RWPE1 (cell line): ENCODE measurements at regions not wholly inside any gene's neighbourhood (a gene's known extent, or its start where the extent isn't known, plus 50 kb on each side); places are given as distances from the start of the nearest gene placed in this dataset.
"Not testable (repeated sequence)": the region's sequence is repeated elsewhere in the genome, so short reads cannot be mapped to it uniquely, and the experiment has no call there.

Experiments
- CTCF ChIA-PET: fragments of 350-600 bp; sonication (Branson Sonifier 250); formaldehyde crosslinking; extraction: SDS; loops from one replicate; lab custom pipeline; 2021; lab: Yijun Ruan, JAX
- POLR2A ChIA-PET: fragments of 400-600 bp; formaldehyde crosslinking; extraction: SDS; loops from one replicate; lab custom pipeline; 2020; ENCODE audit warnings: antibody characterized with exemption; ENCODE audit not compliant: low non-redundant PET; lab: Yijun Ruan, JAX
- DNase-seq: peaks from one replicate; pipeline ENCODE4 v3.0.0; 2012; ENCODE audit warnings: low spot score
- H3K27ac ChIP-seq: fragments of 450-650 bp; 2 replicates; pipeline ENCODE4 v1.5.1; 2017
- TF ChIP-seq, protein P1 (sequence below): fragments of 450-650 bp; conservative IDR thresholded peaks from 2 replicates; pipeline ENCODE4 v1.5.1; 2017; ENCODE audit warnings: low read depth, mild to moderate bottlenecking

DNA sequence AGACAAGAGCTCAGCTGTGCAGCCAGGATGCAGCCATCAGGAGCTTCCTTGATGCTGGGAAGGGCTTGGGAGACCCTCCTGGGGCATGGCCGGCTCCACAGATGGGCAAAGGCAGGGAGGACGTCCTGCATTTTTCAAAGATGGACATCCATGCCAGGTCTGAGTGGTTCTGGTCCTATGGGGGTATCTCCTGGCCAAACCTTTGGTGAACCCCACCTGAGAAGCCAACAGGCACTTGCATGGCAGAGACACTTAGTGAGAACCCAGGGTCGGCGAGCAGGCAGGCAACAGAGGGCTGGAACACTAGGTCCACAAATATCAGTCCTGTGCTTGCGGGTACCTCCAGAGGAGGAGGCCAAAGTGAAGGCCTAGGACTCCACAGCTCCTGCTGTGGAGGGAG is 70.0 kb downstream of the KCTD15 start:
- DNase-seq, result no peak
- ChIA-PET POLR2A (no interaction called here), CTCF (interaction anchor here (0.6 kb wide), 1 partner anchor 240 kb away, joined by 3 read pairs; no protein-coding TSS in a partner anchor)
- TF ChIP-seq, protein P1, sequence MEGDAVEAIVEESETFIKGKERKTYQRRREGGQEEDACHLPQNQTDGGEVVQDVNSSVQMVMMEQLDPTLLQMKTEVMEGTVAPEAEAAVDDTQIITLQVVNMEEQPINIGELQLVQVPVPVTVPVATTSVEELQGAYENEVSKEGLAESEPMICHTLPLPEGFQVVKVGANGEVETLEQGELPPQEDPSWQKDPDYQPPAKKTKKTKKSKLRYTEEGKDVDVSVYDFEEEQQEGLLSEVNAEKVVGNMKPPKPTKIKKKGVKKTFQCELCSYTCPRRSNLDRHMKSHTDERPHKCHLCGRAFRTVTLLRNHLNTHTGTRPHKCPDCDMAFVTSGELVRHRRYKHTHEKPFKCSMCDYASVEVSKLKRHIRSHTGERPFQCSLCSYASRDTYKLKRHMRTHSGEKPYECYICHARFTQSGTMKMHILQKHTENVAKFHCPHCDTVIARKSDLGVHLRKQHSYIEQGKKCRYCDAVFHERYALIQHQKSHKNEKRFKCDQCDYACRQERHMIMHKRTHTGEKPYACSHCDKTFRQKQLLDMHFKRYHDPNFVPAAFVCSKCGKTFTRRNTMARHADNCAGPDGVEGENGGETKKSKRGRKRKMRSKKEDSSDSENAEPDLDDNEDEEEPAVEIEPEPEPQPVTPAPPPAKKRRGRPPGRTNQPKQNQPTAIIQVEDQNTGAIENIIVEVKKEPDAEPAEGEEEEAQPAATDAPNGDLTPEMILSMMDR, result no peak
- H3K27ac ChIP-seq, result no peak overlapping the region

DNA sequence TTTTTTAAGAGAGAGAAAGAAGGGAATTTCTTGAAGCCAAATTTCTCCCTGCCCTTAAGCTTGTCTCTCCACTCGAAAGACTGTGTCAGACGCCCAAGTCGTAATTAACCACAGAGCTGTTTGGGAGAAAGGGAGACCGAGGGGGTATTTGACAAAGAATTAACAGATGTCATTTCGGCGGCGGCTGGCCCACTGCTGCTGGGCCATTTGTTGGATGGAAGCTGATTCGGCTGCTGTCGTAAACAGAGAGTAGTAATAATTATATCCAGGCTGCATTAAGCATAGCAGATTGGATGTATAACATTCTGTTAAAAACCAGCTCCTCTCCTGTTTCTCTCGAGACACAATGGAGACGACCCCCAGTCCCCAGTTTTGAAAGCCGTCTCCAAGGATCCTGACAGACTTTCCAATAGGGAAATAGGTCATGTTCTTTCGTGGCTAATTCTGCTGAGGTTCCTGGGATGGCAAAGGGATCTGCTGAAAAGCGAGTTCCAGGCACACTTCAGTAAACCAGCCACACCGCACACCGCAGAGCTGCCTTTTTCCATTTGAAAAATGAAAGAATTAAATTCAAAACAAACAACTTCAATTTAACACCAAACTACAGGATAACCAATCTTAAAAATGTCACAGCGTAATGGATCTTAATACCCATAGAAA is 71.5 kb downstream of the KCTD15 start:
- ChIA-PET CTCF (no interaction called here), POLR2A (no interaction called here)
- TF ChIP-seq, protein P1, result no peak
- no peak overlapping the region for H3K27ac ChIP-seq
- DNase-seq, result no peak

DNA sequence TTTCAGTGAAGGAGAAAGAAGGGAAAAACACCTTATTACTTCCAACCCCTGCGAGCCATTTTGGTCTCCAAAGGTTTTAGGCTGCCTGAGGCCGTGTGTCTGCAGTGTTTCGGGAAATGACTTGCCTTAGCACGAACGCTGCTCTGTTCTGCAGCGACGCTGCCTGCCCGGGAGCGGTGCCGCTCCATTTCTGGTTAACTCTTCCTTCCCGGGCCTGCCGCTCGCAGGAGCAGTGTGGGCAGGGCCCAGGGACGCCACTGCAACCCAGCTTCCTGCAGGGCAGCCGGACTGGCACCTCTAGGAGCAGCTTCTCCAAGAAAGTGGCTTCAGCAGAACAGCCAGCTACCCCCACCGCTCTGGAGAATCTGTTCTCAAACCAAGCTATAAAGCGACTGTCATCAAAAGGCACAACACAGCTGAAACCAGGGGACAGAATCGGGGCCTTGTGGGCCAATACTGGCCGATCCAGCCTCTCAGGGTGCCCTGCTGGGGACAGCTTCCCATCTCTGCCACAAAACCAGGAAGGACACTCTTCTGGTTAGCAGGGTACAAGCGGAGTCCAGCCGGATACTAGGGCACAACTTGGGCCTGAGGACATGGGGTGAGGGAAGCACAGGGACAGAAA is 72.2 kb downstream of the KCTD15 start:
- POLR2A ChIA-PET, result no interaction called here
- H3K27ac ChIP-seq, result no peak overlapping the region
- CTCF ChIA-PET, result interaction anchor here (0.9 kb wide), 1 partner anchor 27 kb away, joined by 3 read pairs; no protein-coding TSS in a partner anchor
- TF ChIP-seq, protein P1, result no peak; the same call in 1 of the 2 replicates
- DNase-seq, result peak; percentile 20

DNA sequence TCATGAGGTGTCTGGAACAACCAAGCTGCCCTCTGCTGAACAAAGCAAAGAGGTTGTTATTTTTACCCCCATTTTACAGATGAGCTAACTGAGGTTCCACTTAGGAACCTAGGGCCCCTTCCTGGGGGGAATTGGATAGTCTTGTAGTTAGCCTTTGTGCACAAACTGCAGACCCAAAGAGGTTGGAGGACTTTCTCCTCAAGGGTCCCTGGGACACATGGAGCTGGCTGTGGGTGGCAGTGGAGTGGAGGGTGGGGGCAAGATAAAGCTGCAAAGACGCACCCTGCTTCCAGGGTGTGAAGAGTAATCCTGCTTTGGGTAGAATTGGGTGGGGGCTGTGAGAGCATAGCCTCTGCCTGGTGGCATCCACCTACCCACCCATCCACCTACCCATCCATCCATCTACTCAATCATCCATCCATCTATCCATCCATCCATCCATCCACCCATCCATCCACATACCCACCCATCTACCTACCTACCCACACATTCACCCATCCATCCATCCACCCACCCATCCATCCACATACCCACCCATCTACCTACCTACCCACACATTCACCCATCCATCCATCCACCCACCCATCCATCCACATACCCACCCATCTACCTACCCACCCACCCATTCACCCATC is 73.7 kb downstream of the KCTD15 start:
- DNase-seq, POLR2A ChIA-PET, H3K27ac ChIP-seq: not testable (repeated sequence)
- CTCF ChIA-PET, result interaction anchor here (1.2 kb wide), 1 partner anchor 92 kb away, joined by 4 read pairs; no protein-coding TSS in a partner anchor

DNA sequence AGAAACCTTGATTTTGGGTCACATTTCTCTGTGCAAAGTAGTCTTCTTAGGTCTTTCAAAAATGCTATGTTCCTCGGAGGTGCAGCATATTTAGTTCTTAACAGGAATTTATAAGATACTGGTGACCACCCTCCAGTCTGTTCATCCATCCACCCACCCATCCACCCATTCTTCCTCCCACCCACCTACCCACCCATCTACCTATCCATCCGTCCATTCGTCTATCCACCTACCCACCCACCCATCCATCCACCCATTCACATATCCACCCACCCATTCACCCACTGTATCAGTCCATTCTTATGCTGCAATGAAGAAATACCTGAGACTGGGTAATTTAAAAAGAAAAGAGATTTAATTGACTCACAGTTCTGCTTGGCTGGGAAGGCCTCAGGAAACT is 74.9 kb downstream of the KCTD15 start:
- DNase-seq, result no peak
- no peak overlapping the region for H3K27ac ChIP-seq
- ChIA-PET POLR2A (no interaction called here), CTCF (no interaction called here)
- TF ChIP-seq, protein P1, result no peak

DNA sequence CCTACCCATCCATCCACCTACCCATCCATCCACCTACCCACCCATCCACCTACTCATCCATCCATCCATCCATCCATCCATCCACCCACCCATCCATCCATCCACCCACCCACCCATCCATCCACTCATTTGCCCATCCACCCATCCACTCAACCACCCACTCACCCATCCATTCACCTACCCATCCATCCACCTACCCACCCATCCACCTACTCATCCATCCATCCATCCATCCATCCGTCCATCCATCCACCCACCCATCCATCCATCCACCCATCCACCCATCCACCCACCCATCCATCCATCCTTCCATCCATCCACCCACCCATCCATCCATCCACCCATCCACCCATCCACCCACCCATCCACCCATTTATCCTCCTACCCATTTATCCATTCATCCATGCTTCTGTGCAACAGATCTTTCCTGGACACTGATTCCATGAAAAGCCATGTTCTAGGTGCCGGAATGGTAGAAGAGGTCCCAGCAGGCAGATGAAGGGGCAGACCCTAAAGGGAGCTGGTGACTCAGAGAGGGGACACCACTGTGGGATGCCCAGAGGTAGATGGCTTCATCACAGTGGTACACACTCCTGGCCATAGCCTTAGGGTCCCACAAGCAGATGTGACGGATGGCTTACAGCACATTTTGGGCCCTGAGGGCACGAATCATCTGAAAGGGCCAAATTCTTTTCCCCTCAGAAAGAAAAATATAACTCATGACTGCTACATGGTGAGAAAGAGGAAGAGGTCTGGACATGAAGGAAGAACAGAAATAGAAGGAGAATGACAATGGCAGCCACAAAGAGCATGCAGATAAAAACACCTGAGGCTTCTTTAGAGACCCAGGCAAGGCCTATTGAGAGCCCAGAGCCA is 76.0 kb downstream of the KCTD15 start:
- CTCF ChIA-PET, result interaction anchor here (0.8 kb wide), 1 partner anchor 32 kb away, joined by 3 read pairs; no protein-coding TSS in a partner anchor
- no peak overlapping the region for H3K27ac ChIP-seq
- POLR2A ChIA-PET, result no interaction called here
- TF ChIP-seq, protein P1, result no peak
- DNase-seq, result no peak
